ENCODE measurements at regions not wholly inside any gene's neighbourhood (a gene's known extent, or its start where the extent isn't known, plus 50 kb on each side); places are given as distances from the start of the nearest gene placed in this dataset.

DNA sequence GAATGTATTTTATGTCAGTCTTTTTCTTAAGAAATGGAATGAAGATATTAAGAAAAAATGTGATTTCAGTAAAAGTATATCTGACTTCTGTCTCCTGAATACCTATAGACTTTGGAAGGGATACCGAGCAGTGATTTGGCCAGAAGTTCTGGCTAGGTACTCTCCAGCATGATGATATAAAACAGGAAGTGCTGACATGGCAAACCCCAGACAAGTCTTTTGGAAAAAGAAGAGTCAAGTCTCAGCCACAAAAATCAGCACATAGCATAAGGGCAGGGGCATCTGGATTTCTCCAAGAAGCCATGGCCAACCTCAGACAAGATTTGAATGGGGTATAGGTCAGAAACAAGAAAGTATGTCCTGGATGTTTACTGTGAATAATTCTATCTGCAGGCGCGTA, 643.3 kb upstream of the ARRDC4 start:
- TF ChIP-seq CEBPB (IDR thresholded peaks at IDR 0.05) (no peak), TEAD4 (IDR thresholded peaks at IDR 0.05) (no peak)
